ENCODE measurements at regions not wholly inside any gene's neighbourhood (a gene's known extent, or its start where the extent isn't known, plus 50 kb on each side); places are given as distances from the start of the nearest gene placed in this dataset.

GRCh38 chr6:79808921-79809320, 138.4 kb downstream of the ELOVL4 start:
- no peaks in the 10 kb centered on the region for H3K9me3 ChIP-seq (ENCODE audit: control insufficient read depth, insufficient read depth, low read length)
- H3K4me2 ChIP-seq (ENCODE audit: low read depth, low read length) = no peak overlapping the region
- intact Hi-C loops (cut with micrococcal nuclease) (no loop called here), dilution Hi-C loops (cut with HindIII; ENCODE audit: low sequenced_read_pairs, unreplicated experiment) (no loop called here), in situ Hi-C loops (cut with MboI; ENCODE audit: low sequenced_read_pairs) (no loop called here)
- DNase-seq (no peak), ATAC-seq (ENCODE audit: low read depth) (no peak)
- H3K23ac ChIP-seq (ENCODE audit: low read depth, low read length) = no peak overlapping the region
- H3K36me3 ChIP-seq (ENCODE audit: control insufficient read depth, insufficient read depth, low read length) = no peaks in the 10 kb centered on the region
- no peak for TF ChIP-seq RAD21 (IDR thresholded peaks at IDR 0.05; ENCODE audit: low read length)
- no peak for TF ChIP-seq FOS (IDR thresholded peaks at IDR 0.05; ENCODE audit: low read depth, low read length)
- no peak for TF ChIP-seq RCOR1 (IDR thresholded peaks at IDR 0.05; ENCODE audit: insufficient replicate concordance, low read length)
- no peak for TF ChIP-seq MAZ (IDR thresholded peaks at IDR 0.05; ENCODE audit: borderline replicate concordance, low read depth, low read length)
- no peak for TF ChIP-seq BHLHE40 (IDR thresholded peaks at IDR 0.05; ENCODE audit: low read depth, low read length)
- no peak overlapping the region for H2BK15ac ChIP-seq (ENCODE audit: low read depth, low read length)
- BruUV-seq (replicated peaks) = no TSS peak
- no peak overlapping the region for H3K14ac ChIP-seq (replicated peaks; ENCODE audit: low read depth, low read length)
- H3K4ac ChIP-seq (ENCODE audit: low read depth, low read length) = no peak overlapping the region
- H3K79me1 ChIP-seq (ENCODE audit: low read depth in 1 of 2, low read length in 2 of 2) = no peaks in the 10 kb centered on the region
- H2BK5ac ChIP-seq (ENCODE audit: low read depth, low read length, poor library complexity, severe bottlenecking) = no peak overlapping the region
- no peak overlapping the region for H2AK5ac ChIP-seq (ENCODE audit: low read depth, low read length)
- H2AK9ac ChIP-seq (replicated peaks; ENCODE audit: low read depth, low read length, poor library complexity) = no peak overlapping the region
- H4K8ac ChIP-seq (ENCODE audit: low read depth in 2 of 2, low read length in 2 of 2) = no peak overlapping the region
- H3K4me1 ChIP-seq (ENCODE audit: control insufficient read depth, insufficient read depth, low read length) = no peaks in the 10 kb centered on the region
- no peak overlapping the region for H3K9ac ChIP-seq (ENCODE audit: low read depth, low read length)
- no peak overlapping the region for H3K27ac ChIP-seq (ENCODE audit: insufficient read depth, low read length)
- WGBS, 2 experiments (ENCODE audit: extremely low coverage in 2 of 2, insufficient read length in 1 of 2) = no CpG with 5 or more reads among the region's 2 CpGs
- H3K27me3 ChIP-seq (ENCODE audit: control insufficient read depth, insufficient read depth, low read length) = no peaks in the 10 kb centered on the region
- no peak overlapping the region for H2AFZ ChIP-seq (replicated peaks; ENCODE audit: low read length, poor library complexity)
- no peaks in the 10 kb centered on the region for H3K9me1 ChIP-seq (ENCODE audit: insufficient read depth, low read length)
- no peak overlapping the region for H3K4me3 ChIP-seq (ENCODE audit: insufficient read depth, low read depth, low read length)
- ChIA-PET POLR2A (ENCODE audit: unreplicated experiment) (no interaction called here), CTCF (no interaction called here)
- no peak overlapping the region for H3K18ac ChIP-seq (ENCODE audit: low read depth, low read length)
- no peak overlapping the region for H3K56ac ChIP-seq (ENCODE audit: extremely low read depth, insufficient read depth, low read length)
- no peak overlapping the region for H2BK120ac ChIP-seq (ENCODE audit: low read depth, low read length)
- no peaks in the 10 kb centered on the region for H4K20me1 ChIP-seq (ENCODE audit: insufficient read depth, low read length)
- no peak overlapping the region for H4K5ac ChIP-seq (ENCODE audit: low read depth, low read length)
- H4K91ac ChIP-seq (ENCODE audit: insufficient read depth, low read depth, low read length) = no peak overlapping the region
- H2BK20ac ChIP-seq (ENCODE audit: low read depth, low read length) = no peak overlapping the region
